OCI-LY7 (cell line): ENCODE measurements at regions not wholly inside any gene's neighbourhood (a gene's known extent, or its start where the extent isn't known, plus 50 kb on each side); places are given as distances from the start of the nearest gene placed in this dataset.

Experiments
- BruUV-seq: library from RNA; stranded (reverse); fragments of 400-500 nt; replicated peaks from 2 replicates; lab custom pipeline; 2021; lab: Mats Ljungman, UMichigan
- CTCF ChIA-PET: fragments of 300-600 bp; sonication (Branson Sonifier 250); formaldehyde crosslinking; loops from one replicate; lab custom pipeline; 2022; ENCODE audit warnings: antibody characterized with exemption; ENCODE audit not compliant: unreplicated experiment; lab: Charles Lee
- POLR2A ChIA-PET: fragments of 300-600 bp; sonication (Branson Sonifier 250); formaldehyde crosslinking; loops from one replicate; lab custom pipeline; 2022; ENCODE audit warnings: antibody characterized with exemption; lab: Charles Lee
- DNase-seq: peaks from one replicate; pipeline ENCODE4 v3.0.0-alpha.2; 2015; ENCODE audit warnings: low spot score
- H2AFZ ChIP-seq: fragments of 200-600 bp; sonication (generic), shearing (Covaris generic); 2 replicates; pipeline ENCODE4 v1.6.1; 2014; ENCODE audit warnings: mild to moderate bottlenecking, antibody characterized with exemption, low read length, moderate library complexity
- H3K27ac ChIP-seq: fragments of 200-600 bp; sonication (generic); 2 replicates; pipeline ENCODE4 v1.5.1; 2014; ENCODE audit warnings: mixed run types, low read depth, mild to moderate bottlenecking, moderate library complexity, low read length, inconsistent platforms; ENCODE audit not compliant: poor library complexity, severe bottlenecking
- H3K36me3 ChIP-seq: fragments of 200-600 bp; sonication (generic); 2 replicates; pipeline ENCODE4 v1.6.1; 2014; ENCODE audit warnings: mild to moderate bottlenecking, antibody characterized with exemption, low read length, moderate library complexity, mixed read lengths; ENCODE audit not compliant: insufficient read depth
- H3K4me1 ChIP-seq: fragments of 200-600 bp; sonication (generic); 2 replicates; pipeline ENCODE4 v1.5.1; 2014; ENCODE audit warnings: mild to moderate bottlenecking, low read length; ENCODE audit not compliant: insufficient read depth, poor library complexity, severe bottlenecking
- H3K4me2 ChIP-seq: fragments of 200-600 bp; sonication (generic); 2 replicates; pipeline ENCODE4 v1.6.1; 2014; ENCODE audit warnings: mild to moderate bottlenecking, low read length
- H3K4me3 ChIP-seq: fragments of 200-600 bp; sonication (generic); 2 replicates; pipeline ENCODE4 v1.5.1; 2014; ENCODE audit warnings: mild to moderate bottlenecking, low read depth, low read length; ENCODE audit not compliant: poor library complexity, severe bottlenecking
- H3K79me2 ChIP-seq: fragments of 200-600 bp; sonication (generic); 2 replicates; pipeline ENCODE4 v1.6.1; 2016; ENCODE audit warnings: low read depth, mild to moderate bottlenecking, low read length, moderate library complexity, mixed read lengths; ENCODE audit not compliant: insufficient read depth
- H3K9me2 ChIP-seq: fragments of 200-600 bp; sonication (generic); 2 replicates; pipeline ENCODE4 v1.6.1; 2016; ENCODE audit warnings: mild to moderate bottlenecking, low read length, mixed read lengths; ENCODE audit not compliant: insufficient read depth
- H3K9me3 ChIP-seq: fragments of 200-600 bp; sonication (generic); 2 replicates; pipeline ENCODE4 v1.6.1; 2014; ENCODE audit warnings: mild to moderate bottlenecking, mixed run types, low read length, mixed read lengths
- H4K20me1 ChIP-seq: fragments of 200-600 bp; sonication (generic); 2 replicates; pipeline ENCODE4 v1.6.1; 2014; ENCODE audit warnings: mild to moderate bottlenecking, antibody characterized with exemption, low read length, moderate library complexity, mixed read lengths; ENCODE audit not compliant: insufficient read depth
- EZH2phosphoT487 ChIP-seq: fragments of 200-600 bp; sonication (generic); IDR thresholded peaks from 2 replicates; pipeline ENCODE4 v1.6.1; 2018; ENCODE audit warnings: low read depth, borderline replicate concordance, mild to moderate bottlenecking, mixed run types, antibody characterized with exemption, low read length, moderate library complexity, mixed read lengths
- intact Hi-C: fragments of 100-400 bp; cut with micrococcal nuclease; formaldehyde crosslinking; loops from one replicate; pipeline ENCODE4 v1.10.0; 2022; ENCODE audit not compliant: unreplicated experiment
- TF ChIP-seq, protein P1 (sequence below): fragments of 200-600 bp; sonication (generic); conservative IDR thresholded peaks from 2 replicates; pipeline ENCODE4 v1.5.1; 2014; ENCODE audit warnings: mild to moderate bottlenecking, antibody characterized with exemption, low read length, moderate library complexity, mixed read lengths

DNA sequence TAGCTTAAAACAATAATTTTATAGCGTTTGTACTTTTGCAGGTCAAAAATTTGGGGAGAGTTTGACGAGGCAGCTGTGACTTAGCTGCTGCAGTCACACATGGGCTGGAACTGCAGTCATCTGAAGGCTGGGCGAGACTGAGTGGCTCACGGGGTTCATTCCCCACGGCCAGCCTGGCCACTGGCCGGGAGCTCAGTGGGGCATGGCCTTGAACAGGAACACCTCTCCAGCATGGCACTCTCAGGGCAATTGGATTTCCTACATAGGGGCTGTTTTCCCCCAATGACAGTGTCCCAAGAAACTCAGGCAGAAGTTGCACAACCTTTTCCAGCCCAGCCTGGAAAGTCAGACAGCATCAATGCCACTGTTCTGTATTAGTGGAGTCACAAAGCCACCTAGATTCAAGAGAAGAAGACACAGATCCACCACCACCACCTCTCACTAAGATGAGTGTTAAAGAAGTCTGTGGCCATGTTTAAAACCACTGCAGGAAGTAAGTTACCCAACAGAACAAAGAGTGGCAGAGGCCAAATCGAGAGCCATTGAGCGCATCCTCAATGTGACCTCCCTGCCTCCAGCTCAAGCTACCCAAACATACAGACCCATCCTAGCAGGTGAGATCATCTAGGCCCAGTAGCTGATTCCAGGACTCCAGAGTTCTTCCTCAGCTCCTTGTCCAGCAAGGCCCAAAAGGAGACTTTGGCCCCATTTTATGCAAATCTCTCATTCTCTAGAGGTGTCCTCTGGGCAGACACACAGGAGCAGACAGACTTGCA lies 618.7 kb upstream of the CADM1 start:
- TF ChIP-seq, protein P1, sequence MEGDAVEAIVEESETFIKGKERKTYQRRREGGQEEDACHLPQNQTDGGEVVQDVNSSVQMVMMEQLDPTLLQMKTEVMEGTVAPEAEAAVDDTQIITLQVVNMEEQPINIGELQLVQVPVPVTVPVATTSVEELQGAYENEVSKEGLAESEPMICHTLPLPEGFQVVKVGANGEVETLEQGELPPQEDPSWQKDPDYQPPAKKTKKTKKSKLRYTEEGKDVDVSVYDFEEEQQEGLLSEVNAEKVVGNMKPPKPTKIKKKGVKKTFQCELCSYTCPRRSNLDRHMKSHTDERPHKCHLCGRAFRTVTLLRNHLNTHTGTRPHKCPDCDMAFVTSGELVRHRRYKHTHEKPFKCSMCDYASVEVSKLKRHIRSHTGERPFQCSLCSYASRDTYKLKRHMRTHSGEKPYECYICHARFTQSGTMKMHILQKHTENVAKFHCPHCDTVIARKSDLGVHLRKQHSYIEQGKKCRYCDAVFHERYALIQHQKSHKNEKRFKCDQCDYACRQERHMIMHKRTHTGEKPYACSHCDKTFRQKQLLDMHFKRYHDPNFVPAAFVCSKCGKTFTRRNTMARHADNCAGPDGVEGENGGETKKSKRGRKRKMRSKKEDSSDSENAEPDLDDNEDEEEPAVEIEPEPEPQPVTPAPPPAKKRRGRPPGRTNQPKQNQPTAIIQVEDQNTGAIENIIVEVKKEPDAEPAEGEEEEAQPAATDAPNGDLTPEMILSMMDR = no peak
- no peak for TF ChIP-seq EZH2phosphoT487
- DNase-seq = no peak
- ChIA-PET CTCF (no interaction called here), POLR2A (no interaction called here)
- no peaks in the 10 kb centered on the region for H3K4me1 ChIP-seq
- no peak overlapping the region for H3K27ac ChIP-seq
- BruUV-seq = no TSS peak
- no peaks in the 10 kb centered on the region for H3K36me3 ChIP-seq
- H3K79me2 ChIP-seq = no peaks in the 10 kb centered on the region
- intact Hi-C loops = no loop called here
- H2AFZ ChIP-seq = no peak overlapping the region
- no peak overlapping the region for H3K4me3 ChIP-seq
- no peaks in the 10 kb centered on the region for H3K9me2 ChIP-seq
- no peak overlapping the region for H3K4me2 ChIP-seq
- no peaks in the 10 kb centered on the region for H3K9me3 ChIP-seq
- no peaks in the 10 kb centered on the region for H4K20me1 ChIP-seq

DNA sequence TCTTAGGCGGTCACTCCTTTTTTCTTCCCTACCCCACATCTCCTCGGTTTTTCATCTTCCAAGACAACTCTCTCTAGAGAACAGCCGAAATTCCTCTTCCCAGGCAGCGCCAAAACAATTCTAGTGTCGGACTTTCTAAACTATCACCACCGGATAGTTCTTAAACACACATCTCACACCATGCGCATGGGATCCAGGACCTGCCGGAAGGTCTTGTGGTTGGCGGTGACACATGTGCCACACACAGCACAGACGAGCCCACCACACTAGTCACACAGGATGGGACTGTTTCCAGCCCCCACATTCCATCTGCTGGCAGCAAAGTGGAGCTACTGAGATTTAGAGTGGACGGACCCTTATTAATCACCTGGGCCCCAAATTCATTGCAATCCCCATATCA lies 614.9 kb upstream of the CADM1 start:
- BruUV-seq = no TSS peak

DNA sequence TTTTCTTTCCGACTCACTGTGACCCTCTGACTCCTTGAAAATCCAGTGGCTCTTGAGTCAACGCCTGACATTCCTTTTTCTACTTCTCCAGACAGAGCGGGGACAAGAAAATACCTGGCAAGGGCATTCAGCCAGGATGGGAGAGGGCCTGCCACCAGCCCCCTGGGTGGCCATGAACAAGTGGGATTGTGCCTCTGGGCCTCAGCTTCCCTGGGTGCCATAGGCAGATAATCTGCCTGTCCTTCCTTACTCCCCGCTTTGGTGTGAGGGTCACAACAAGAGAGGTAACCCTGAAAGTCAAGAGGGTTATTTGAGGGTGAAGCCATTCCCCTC lies 613.9 kb upstream of the CADM1 start:
- CTCF ChIA-PET = no interaction called here

More for the DNA sequence above, 614.9 kb upstream of the CADM1 start:
- Histone ChIP-seq H3K9me3 (no peaks in the 10 kb centered on the region), H3K4me2 (no peak overlapping the region), H3K4me3 (no peak overlapping the region), H3K4me1 (no peaks in the 10 kb centered on the region), H3K27ac (no peak overlapping the region), H2AFZ (no peak overlapping the region), H3K9me2 (no peaks in the 10 kb centered on the region), H4K20me1 (no peaks in the 10 kb centered on the region), H3K36me3 (no peaks in the 10 kb centered on the region), H3K79me2 (no peaks in the 10 kb centered on the region)
- TF ChIP-seq EZH2phosphoT487 = no peak
- TF ChIP-seq, protein P1 = no peak
- CTCF ChIA-PET = no interaction called here
- DNase-seq = no peak
- intact Hi-C loops = no loop called here
- POLR2A ChIA-PET = no interaction called here

More for the DNA sequence above, 613.9 kb upstream of the CADM1 start:
- Histone ChIP-seq H3K4me3 (no peak overlapping the region), H3K36me3 (no peaks in the 10 kb centered on the region), H3K79me2 (no peaks in the 10 kb centered on the region), H2AFZ (no peak overlapping the region), H3K4me1 (no peaks in the 10 kb centered on the region), H3K4me2 (no peak overlapping the region), H3K27ac (no peak overlapping the region), H3K9me3 (no peaks in the 10 kb centered on the region), H4K20me1 (no peaks in the 10 kb centered on the region), H3K9me2 (no peaks in the 10 kb centered on the region)
- no TSS peak for BruUV-seq
- POLR2A ChIA-PET = no interaction called here
- no peak for TF ChIP-seq EZH2phosphoT487
- intact Hi-C loops = no loop called here
- no peak for DNase-seq
